ENCODE measurements at regions not wholly inside any gene's neighbourhood (a gene's known extent, or its start where the extent isn't known, plus 50 kb on each side); places are given as distances from the start of the nearest gene placed in this dataset.
"Not testable (repeated sequence)": the region's sequence is repeated elsewhere in the genome, so short reads cannot be mapped to it uniquely, and the experiment has no call there.

DNA sequence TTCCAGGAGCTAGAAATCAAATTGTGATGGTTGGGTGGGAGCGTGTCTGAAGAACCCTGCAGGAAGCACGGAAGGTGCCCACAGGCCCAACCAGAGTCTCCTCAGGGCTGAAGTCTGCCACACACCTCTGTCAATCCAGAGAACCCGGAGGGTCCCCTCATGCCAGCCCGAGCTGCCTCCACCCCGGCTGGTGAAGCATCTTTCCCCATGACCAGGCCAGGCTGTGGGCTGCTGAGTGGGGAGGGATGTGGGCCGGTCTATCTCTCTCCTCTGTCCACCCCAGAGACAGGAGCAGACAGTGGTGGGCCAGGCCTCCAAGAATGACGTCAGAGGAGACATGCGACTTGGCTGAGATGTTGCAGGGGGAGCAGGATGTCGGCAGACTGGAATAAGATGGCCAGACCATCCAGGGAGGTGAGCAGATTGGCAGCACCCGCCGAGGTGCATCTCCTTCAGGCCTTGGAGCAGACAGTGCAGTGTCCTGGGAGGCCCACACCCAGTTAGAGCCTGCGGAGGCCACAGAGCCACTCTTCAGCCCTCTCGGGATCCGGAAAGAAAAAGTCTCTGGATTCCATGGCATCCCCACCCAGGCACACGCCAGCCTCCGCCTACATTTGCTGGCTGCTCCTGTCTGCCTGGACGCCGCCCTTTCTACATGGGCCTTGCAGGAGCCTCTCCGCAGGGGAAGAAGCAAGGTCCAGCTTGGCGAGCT is 1524.9 kb downstream of the BRD1 start:
- no peak for DNase-seq

GRCh38 chr22:48301908-48302307 is 1525.8 kb downstream of the BRD1 start:
- DNase-seq, result no peak

GRCh38 chr22:48301421-48301820 is 1526.3 kb downstream of the BRD1 start:
- DNase-seq, result no peak

DNA sequence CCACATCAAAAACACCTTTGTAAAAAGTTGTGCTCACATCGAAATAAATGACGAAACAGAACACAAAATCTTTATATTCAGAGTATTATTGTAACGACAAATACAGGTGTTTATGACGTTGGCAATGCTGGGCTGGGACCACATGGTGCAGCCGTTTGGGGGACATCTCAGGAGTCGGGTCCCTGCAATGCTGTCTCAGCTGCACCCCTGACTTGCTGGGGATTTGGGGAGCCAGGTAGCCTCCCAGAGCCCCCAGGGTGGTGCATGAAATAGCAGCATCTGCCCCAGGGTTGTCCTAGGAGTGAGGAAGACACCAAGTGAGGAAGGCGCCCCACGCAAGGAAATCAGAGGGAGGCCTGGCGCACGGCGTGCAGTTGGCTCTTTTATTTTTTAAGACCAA is 1526.8 kb downstream of the BRD1 start:
- DNase-seq, result no peak

DNA sequence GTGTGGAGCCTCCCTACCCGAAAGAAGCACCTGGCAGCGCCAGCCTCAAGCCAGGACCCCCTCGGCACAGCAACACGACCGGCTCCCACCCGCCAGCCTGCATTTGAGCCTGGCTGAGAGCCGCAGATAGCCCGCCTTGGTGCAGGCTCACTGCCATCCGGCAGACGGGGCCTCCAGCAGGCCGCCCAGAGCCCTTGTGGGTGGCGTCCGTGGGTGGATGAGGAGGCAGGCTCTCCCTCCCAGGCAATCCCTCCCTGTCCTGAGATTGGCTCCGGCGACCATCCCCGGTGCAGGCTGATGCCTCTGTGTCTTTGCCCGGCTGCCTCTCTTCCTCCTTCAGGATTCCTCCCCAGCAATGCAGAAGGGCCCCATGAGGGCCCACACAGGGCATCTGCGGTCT is 1527.9 kb downstream of the BRD1 start:
- DNase-seq, result no peak

- DNase-seq, result no peak
These were observed 1528.5 kb downstream of the BRD1 start for GRCh38 chr22:48299124-48299523.

GRCh38 chr22:48297296-48297695 is 1530.4 kb downstream of the BRD1 start:
- DNase-seq, result no peak

DNA sequence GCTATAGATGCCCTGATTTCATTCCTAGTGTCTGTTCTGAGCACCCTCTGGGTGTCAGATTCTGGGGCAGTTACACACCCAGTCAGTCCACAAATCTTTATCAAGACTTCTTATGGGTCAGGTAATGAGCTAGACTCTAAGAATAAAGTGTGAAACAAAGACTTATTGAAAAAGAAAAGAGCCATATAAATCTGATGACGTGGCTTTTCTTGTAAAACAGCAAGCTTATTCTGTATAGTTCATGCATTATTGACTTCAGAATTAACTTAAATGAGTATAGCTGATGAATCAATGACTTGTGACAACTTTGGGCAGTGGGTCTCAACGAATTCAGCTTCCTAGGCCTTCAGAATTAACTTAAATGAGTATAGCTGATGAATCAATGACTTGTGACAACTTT is 1527.5 kb downstream of the TBC1D22A start:
- not testable (repeated sequence) for DNase-seq

DNA sequence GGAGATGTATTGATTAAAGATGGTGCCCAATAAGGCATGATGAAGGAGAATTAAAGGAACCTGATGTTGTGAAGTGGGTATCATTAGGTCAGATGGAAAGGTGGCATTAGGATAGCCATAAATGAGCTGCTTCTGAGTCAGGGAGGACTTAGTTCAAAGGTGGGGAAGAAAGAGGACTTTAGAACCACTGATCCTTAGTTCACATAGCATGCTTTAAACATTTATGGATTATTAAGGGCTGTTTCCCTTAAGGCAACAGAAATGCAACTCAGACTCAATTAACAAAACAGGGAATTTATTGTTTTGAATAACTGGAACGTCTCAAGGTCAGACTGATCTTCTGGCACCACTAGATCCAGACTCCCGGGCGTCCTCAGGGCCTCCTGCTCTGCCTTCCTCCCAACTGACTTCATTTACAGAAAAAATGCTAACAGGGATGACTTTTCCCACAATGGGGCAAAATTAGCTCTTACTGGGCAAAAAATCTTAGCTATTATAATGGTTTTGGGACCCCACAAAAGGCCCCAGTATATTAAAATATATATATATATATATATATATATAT is 1526.0 kb downstream of the TBC1D22A start:
- DNase-seq, result no peak

DNA sequence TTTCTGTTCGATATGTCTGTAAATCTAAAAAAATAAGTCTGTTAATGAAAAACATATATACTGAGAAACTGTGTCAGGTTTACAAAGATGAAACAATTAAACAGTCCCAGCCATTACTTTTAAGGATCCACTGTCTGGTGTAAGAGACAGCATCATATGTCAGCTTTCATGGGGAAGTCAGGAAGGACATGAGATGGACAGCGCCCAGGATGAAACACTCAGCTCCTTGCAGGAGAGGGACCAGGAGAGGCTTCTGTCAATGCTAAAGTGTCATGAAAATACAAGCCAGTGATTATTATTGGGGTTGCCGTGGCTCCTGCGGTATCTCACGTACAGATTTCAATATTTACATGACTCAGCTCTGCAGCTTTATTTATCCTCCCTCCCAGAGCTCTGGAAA is 1524.6 kb downstream of the TBC1D22A start:
- DNase-seq, result no peak

GRCh38 chr22:48284671-48285070 is 1522.2 kb downstream of the TBC1D22A start:
- DNase-seq, result no peak

GRCh38 chr22:48282804-48283203 is 1520.4 kb downstream of the TBC1D22A start:
- no peak for DNase-seq

DNA sequence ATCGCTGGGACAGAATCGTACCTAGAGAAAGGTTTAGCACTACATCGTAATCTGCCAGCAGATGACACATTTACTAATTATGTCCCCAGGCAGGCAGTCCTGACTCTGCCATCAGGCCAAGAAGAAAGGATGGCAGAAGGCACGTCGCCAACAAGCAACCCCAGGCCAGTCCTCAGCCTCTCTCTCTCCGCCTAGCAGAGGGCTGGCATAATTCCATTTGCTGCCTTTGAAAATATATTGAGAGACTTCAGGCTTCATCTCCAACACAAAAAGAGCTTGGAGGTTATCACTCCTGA is 1517.0 kb downstream of the TBC1D22A start:
- DNase-seq, result no peak

- DNase-seq, result no peak
These were observed 1516.4 kb downstream of the TBC1D22A start for GRCh38 chr22:48278620-48279460.

- DNase-seq, result no peak
These were observed 1515.6 kb downstream of the TBC1D22A start for GRCh38 chr22:48277868-48278581.

DNA sequence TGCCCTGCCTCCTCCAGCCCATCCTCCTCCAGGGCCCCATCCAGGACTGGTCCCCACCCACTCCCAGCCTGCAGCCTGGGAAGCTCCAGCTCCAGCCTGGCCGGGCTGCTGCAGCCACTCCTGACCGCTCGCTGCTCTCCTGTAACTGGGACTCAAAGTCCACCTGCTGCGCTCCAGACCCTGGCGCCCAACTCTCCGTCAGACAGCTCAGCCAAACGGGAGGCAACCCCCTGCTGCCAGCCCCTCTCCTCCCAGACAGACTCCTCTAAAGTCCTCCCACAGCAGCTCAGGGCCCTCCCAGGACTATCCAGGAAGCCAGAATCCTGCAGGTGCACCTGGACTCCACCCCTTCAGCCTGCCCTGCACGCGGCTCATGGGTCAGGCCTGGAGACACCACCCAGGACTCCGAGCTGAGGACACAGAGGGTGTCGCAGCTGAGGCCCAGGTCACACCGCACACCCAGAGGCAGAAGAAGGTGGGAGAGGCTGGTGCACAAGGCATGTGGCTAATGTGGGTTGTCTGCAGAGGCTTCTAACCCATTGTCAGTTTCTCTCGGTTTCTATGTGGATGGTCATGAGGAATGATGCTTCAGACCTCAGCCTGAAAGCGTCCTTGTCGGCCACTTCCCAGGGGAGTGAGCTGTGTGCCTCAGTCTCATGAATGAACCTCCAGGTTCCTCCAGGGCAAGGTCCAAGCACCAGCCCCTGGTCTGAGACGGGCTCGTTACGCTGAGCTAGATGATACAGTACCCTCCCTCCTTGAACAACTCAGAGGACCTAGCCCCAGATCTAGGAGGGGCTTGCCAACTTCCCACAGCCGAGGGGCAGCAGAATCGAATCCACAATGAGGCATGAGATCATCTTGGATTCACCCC is 1514.8 kb downstream of the TBC1D22A start:
- DNase-seq, result no peak

GRCh38 chr22:48275412-48275811 is 1513.0 kb downstream of the TBC1D22A start:
- no peak for DNase-seq

GRCh38 chr22:48270731-48271130 is 1508.3 kb downstream of the TBC1D22A start:
- DNase-seq, result no peak

DNA sequence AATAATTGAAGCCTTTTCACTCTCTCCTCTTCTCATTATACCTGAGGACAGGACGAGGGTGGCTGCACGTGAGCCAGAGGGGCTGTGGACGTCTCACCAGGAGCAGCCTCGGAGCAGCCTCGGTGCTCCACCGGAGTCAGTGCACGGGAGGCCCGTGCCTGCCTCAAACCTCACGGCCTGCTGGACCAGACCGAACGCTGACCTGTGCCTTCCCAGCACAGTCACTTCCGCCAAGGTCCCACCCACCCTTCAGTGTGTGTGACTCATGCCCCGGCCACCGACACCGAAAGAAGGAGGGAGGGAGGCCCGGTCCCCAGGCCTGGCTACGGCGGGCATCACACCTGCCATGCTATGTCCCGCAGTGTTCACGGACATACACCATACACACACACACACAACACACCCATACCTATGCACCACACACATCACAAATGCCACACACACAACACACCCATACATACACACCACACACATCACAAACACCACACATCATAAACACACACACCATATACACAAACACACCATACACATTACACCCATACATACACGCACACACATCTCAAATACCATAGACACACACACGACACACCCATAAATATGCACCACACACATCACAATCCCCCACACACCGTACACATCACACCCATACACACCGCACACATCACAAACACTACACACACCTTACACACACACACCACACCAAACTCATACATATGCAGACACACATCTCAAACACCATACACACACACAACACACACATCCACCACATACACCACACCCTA is 1506.5 kb downstream of the TBC1D22A start:
- DNase-seq, result no peak

DNA sequence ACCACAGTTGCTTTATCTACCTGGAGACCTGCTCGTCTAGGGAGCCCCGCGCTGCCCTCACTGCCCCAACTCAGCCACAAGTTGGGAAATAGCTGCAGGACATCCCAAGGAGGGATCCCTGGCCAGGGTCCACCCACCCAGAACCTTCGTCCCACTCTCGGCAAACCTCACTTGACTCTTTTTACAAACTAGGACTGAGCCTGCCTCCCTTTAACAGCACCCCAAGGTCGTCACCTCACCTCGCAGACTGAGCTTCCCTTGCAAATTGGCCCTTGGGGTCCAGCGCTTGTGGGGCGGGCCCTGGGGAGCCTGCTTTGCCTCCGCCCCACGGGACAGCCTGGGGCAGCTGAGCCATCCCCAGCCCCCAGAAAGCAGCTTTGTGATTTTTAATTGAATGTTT is 1505.8 kb downstream of the TBC1D22A start:
- no peak for DNase-seq

DNA sequence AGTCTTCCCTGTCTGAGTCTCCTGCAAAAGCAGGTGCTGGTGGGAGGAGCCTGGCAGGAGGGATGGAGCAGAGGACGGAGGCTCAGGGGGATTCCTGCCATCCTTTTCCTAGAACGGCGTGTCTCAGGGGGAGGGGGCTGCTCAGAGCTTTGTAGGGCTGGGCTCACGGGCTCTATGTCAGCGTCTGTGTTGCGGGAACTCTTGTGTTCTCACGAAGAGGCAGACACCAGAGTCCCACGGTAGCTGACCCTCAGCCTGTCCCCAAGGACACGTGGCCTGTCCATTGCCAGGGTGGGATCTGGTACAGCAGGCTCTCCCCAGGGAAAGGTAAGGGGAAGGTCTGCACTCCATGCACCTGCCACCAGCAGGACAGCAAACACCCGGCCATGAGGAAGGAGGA is 1505.2 kb downstream of the TBC1D22A start:
- DNase-seq, result no peak
